Activated T-cell treated with anti-CD3 and anti-CD28 coated beads for 4 hours (primary cell): ENCODE measurements at regions not wholly inside any gene's neighbourhood (a gene's known extent, or its start where the extent isn't known, plus 50 kb on each side); places are given as distances from the start of the nearest gene placed in this dataset.
"Not testable (repeated sequence)": the region's sequence is repeated elsewhere in the genome, so short reads cannot be mapped to it uniquely, and the experiment has no call there.

ENCODE experiments used
- DNase-seq: peaks from one replicate; pipeline ENCODE4 v3.0.0-alpha.2; 2020

GRCh38 chr4:100023800-100024199 lies 73.7 kb upstream of the H2AZ1 start:
- no peak for DNase-seq

GRCh38 chr4:100022792-100023222 lies 72.7 kb upstream of the H2AZ1 start:
- no peak for DNase-seq

GRCh38 chr4:100019821-100020220 lies 69.7 kb upstream of the H2AZ1 start:
- DNase-seq: no peak

GRCh38 chr4:100017637-100018310 lies 67.7 kb upstream of the H2AZ1 start:
- DNase-seq: no peak

- no peak for DNase-seq
These were observed 66.1 kb upstream of the H2AZ1 start for GRCh38 chr4:100016191-100016590.

GRCh38 chr4:100014616-100015015 lies 64.5 kb upstream of the H2AZ1 start:
- no peak for DNase-seq

GRCh38 chr4:100009490-100009889 lies 59.4 kb upstream of the H2AZ1 start:
- DNase-seq: no peak

- no peak for DNase-seq
These were observed 58.0 kb upstream of the H2AZ1 start for GRCh38 chr4:100008048-100008447.

GRCh38 chr4:100006161-100006560 lies 56.1 kb upstream of the H2AZ1 start:
- DNase-seq: not testable (repeated sequence)
